Stomach (tissue), 8 donors: ENCODE measurements at regions not wholly inside any gene's neighbourhood (a gene's known extent, or its start where the extent isn't known, plus 50 kb on each side); places are given as distances from the start of the nearest gene placed in this dataset.
"Not testable (repeated sequence)": the region's sequence is repeated elsewhere in the genome, so short reads cannot be mapped to it uniquely, and the experiment has no call there.

Source experiments
- DNase-seq, 2 donors: peaks; one replicate each; pipeline versions ENCODE4 v3.0.0 to v3.0.0-alpha.2; 2013 to 2019
- H3K27ac ChIP-seq, 5 donors: fragments of 200-600 bp in 4 of 5; sonication (generic) in 4 of 5; one replicate each; pipeline ENCODE4 v1.5.1; 2013 to 2019; ENCODE audit warnings: mild to moderate bottlenecking in 1 of 5, moderate library complexity in 1 of 5
- H3K27me3 ChIP-seq, 3 donors: fragments of 200-600 bp; sonication (generic); one replicate each; pipeline ENCODE4 v1.5.1; 2017 to 2019; ENCODE audit warnings: mixed run types in 1 of 3
- H3K36me3 ChIP-seq, 4 donors: fragments of 200-600 bp; sonication (generic); 1 replicate in 3 of 4; 2 replicates in 1 of 4; pipeline ENCODE4 v1.5.1; 2016 to 2019
- H3K4me1 ChIP-seq, 4 donors: fragments of 200-600 bp; sonication (generic); one replicate each; pipeline ENCODE4 v1.5.1; 2016 to 2019
- H3K4me3 ChIP-seq, 4 donors: fragments of 200-600 bp; sonication (generic) in 3 of 4; one replicate each; pipeline ENCODE4 v1.5.1; 2016 to 2019; ENCODE audit warnings: mild to moderate bottlenecking in 1 of 4
- H3K9me3 ChIP-seq, 4 donors: fragments of 200-600 bp; sonication (generic); one replicate each; pipeline ENCODE4 v1.5.1; 2016 to 2019
- CTCF ChIP-seq, 7 experiments: fragments of 450-650 bp in 4 of 7; fragments of 200-600 bp in 3 of 7; sonication (generic) in 3 of 7; IDR thresholded peaks; one replicate each; pipeline ENCODE4 v1.5.1; 2016 to 2019; ENCODE audit warnings: antibody characterized with exemption in 7 of 7, control low read depth in 2 of 7, mild to moderate bottlenecking in 1 of 7
- EP300 ChIP-seq: sonication (generic); formaldehyde crosslinking; IDR thresholded peaks from one replicate; pipeline ENCODE4 v1.6.1; 2017; ENCODE audit warnings: antibody characterized with exemption
- POLR2A ChIP-seq, 4 donors: fragments of 450-650 bp; IDR thresholded peaks; one replicate each; pipeline ENCODE4 v1.6.1; 2016; ENCODE audit warnings: antibody characterized with exemption in 4 of 4, control low read depth in 2 of 4, mild to moderate bottlenecking in 1 of 4, moderate library complexity in 1 of 4
- POLR2AphosphoS5 ChIP-seq, 3 donors: sonication (generic); formaldehyde crosslinking; IDR thresholded peaks; one replicate each; pipeline ENCODE4 v1.6.1; 2016; ENCODE audit warnings: antibody characterized with exemption in 3 of 3
- WGBS, 5 donors: extraction: QIAGEN DNeasy Blood & Tissue Kit in 3 of 5; methylation state at CpG; one replicate each; pipeline versions ENCODE4 v1.1.5 to v1.1.7; 2013 to 2018; 5-methylcytosine and 5-hydroxymethylcytosine counted together
- intact Hi-C: fragments of 100-400 bp; cut with DNase I; formaldehyde crosslinking; loops from one replicate; pipeline ENCODE4 v1.15.1; 2023; ENCODE audit warnings: low total_unique reads
- donor health status: healthy with polysubstance abuse.
- donor health status: Bipolar disorder and iron deficiency.
- donor health status: healthy.

GRCh38 chrX:44747317-44747716, 96.5 kb upstream of the DUSP21 start:
- Histone ChIP-seq H3K36me3 (no peaks in the 10 kb centered on the region), H3K27me3 (no peaks in the 10 kb centered on the region), H3K4me3 (no peak overlapping the region), H3K27ac (no peak overlapping the region), H3K4me1 (no peaks in the 10 kb centered on the region), H3K9me3 (no peaks in the 10 kb centered on the region)
- peak in 1 of 2 donors; percentile 9 for DNase-seq
- intact Hi-C loops = no loop called here
- WGBS, 5 donors = 59 to 69% (median 61%) methylated on average over 2 of the region's 2 CpGs
- TF ChIP-seq POLR2AphosphoS5 (IDR thresholded peaks at IDR 0.05) (no peak), CTCF (IDR thresholded peaks at IDR 0.05) (no peak), POLR2A (IDR thresholded peaks at IDR 0.05) (no peak), EP300 (no peak)

DNA sequence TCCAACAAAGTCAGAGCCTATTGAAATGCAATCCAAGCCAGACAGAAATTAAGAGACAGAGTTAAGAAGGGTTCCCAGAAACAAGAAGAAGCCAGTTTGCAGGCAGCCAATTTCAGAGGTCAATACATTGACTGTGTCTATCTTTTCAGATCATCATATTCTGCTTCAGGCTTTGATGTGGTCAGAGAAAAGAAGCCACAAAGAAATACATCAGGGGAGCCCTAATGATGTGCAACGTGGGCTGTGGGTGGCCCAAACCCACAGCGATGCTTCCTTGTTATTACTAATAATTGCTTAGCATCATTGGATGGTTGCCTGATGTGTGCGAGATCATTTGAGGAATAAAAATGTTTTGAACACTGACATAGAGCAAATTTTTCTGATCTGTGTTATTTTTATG, 99.0 kb upstream of the DUSP21 start:
- H3K4me3 ChIP-seq = no peak overlapping the region
- no peaks in the 10 kb centered on the region for H3K36me3 ChIP-seq
- DNase-seq = no peak
- no peak for TF ChIP-seq CTCF (IDR thresholded peaks at IDR 0.05)
- TF ChIP-seq EP300 = no peak
- no peak for TF ChIP-seq POLR2AphosphoS5 (IDR thresholded peaks at IDR 0.05)
- TF ChIP-seq POLR2A (IDR thresholded peaks at IDR 0.05) = no peak
- no peaks in the 10 kb centered on the region for H3K27me3 ChIP-seq
- WGBS, 5 donors = 53 to 76% (median 67%) methylated on average over 3 of the region's 3 CpGs
- no peaks in the 10 kb centered on the region for H3K4me1 ChIP-seq
- intact Hi-C loops = no loop called here
- H3K27ac ChIP-seq = no peak overlapping the region
- H3K9me3 ChIP-seq = no peaks in the 10 kb centered on the region

DNA sequence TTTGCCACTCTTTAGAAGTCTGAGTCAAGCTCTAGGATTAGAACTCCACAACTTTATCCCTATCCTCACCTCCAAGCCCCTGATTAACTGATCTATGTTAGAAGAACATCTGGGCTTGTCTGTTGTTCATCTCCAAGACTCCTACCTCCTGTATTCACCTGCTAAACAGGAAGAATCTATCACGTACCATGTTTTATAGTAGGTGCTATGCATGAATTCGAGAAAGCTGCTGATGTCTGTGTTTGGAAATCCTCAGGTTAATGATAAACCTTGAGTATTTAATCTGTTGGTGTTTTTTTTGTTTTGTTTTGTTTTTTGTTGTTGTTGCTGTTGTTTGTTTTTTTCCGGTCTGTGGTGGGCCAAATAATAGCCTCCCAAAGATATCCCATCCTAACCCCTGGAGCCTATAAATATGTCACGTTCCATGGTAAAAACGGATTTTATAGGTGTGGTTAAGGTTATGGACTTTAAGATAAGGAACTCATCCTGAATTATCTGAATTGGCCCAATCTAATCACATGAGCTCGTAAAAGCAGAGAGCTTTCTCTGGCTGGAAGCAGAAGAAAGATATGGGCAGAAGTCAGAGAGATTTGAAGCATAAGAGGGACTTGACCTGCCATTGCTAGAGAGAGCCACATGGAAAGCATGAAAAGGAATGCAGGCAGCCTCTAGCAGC, 101.2 kb upstream of the DUSP21 start:
- TF ChIP-seq CTCF (IDR thresholded peaks at IDR 0.05) = no peak
- TF ChIP-seq POLR2AphosphoS5 (IDR thresholded peaks at IDR 0.05) = no peak
- no peak for TF ChIP-seq EP300
- no peak for TF ChIP-seq POLR2A (IDR thresholded peaks at IDR 0.05)
- H3K9me3 ChIP-seq = no peaks in the 10 kb centered on the region
- intact Hi-C loops = no loop called here
- no peak for DNase-seq
- WGBS, 5 donors = 57 to 73% (median 60%) methylated on average over 6 of the region's 6 CpGs
- no peak overlapping the region for H3K4me3 ChIP-seq
- H3K4me1 ChIP-seq = no peaks in the 10 kb centered on the region
- H3K27ac ChIP-seq = no peak overlapping the region
- H3K36me3 ChIP-seq = no peaks in the 10 kb centered on the region
- H3K27me3 ChIP-seq = no peaks in the 10 kb centered on the region

DNA sequence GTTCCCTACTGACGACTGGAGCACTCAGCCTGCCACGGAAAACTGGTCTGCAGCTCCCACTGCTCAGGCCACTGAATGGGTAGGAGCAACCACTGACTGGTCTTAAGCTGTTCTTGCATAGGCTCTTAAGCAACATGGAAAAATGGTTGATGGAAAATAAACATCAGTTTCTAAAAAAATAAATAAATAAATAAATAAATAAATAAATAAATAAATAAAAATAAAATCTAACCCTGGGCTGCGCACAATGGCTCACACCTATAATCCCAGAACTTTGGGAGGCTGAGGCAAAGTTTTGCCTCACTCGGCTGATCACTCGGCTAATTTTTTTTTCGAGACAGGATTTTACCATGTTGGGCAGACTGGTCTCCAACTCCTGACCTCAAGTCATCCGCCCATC, 102.0 kb upstream of the DUSP21 start:
- H3K4me1 ChIP-seq, intact Hi-C loops: not testable (repeated sequence)
- 90 to 95% (median 93%) methylated on average over 7 of the region's 7 CpGs for WGBS, 5 donors

DNA sequence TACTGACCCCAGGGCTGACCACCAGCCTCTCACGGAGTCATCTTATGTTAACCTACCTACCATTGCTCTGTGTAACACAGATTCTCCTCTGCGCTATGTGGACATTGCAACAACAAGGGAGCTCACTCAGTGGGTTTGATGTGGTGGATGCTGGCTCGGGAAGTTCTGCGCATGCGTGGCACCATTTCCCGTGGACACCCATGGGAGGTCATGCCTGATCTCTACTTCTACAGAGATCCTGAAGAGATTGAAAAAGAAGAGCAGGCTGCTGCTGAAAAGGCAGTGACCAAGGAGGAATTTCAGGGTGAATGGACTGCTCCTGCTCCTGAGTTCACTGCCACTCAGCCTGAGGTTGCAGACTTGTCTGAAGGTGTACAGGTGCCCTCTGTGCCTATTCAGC, 102.4 kb upstream of the DUSP21 start:
- H3K4me1 ChIP-seq, DNase-seq, H3K4me3 ChIP-seq, H3K27me3 ChIP-seq, H3K36me3 ChIP-seq, H3K27ac ChIP-seq, intact Hi-C loops, H3K9me3 ChIP-seq: not testable (repeated sequence)
- WGBS, 5 donors = 92 to 100% (median 94%) methylated on average over 2 to 6 of the region's 6 CpGs; no CpG with 5 or more reads in 1 of the 5 donors

More for the DNA sequence above, 102.0 kb upstream of the DUSP21 start:
- H3K27ac ChIP-seq, H3K36me3 ChIP-seq, DNase-seq, H3K9me3 ChIP-seq, H3K27me3 ChIP-seq, H3K4me3 ChIP-seq: not testable (repeated sequence)
